SK-N-SH treated with all-trans-retinoic acid at 6 μM for 48 hours (cell line): ENCODE measurements at regions not wholly inside any gene's neighbourhood (a gene's known extent, or its start where the extent isn't known, plus 50 kb on each side); places are given as distances from the start of the nearest gene placed in this dataset.

ENCODE experiments used
- ARNTL ChIP-seq: fragments of 450-650 bp; formaldehyde crosslinking; IDR thresholded peaks from 2 replicates; pipeline ENCODE4 v1.5.0; 2020; ENCODE audit warnings: low read depth, mild to moderate bottlenecking, moderate library complexity, borderline replicate concordance
- GLIS3 ChIP-seq: fragments of 250-450 bp; sonication (Bioruptor Pico); IDR thresholded peaks from 2 replicates; pipeline ENCODE4 v1.5.0; 2020; ENCODE audit warnings: mild to moderate bottlenecking, moderate library complexity
- TCF4 ChIP-seq: fragments of 250-450 bp; sonication (Bioruptor Pico); IDR thresholded peaks from 2 replicates; pipeline ENCODE4 v1.8.0; 2021; ENCODE audit warnings: mild to moderate bottlenecking, moderate library complexity, borderline replicate concordance
- TOX ChIP-seq: fragments of 250-450 bp; sonication (Bioruptor Pico); IDR thresholded peaks from 2 replicates; pipeline ENCODE4 v1.8.0; 2021; ENCODE audit warnings: mild to moderate bottlenecking, moderate library complexity, borderline replicate concordance
- ZNF70 ChIP-seq: fragments of 450-650 bp; formaldehyde crosslinking; IDR thresholded peaks from 2 replicates; pipeline ENCODE4 v1.5.0; 2020; ENCODE audit warnings: mild to moderate bottlenecking, moderate library complexity
- TF ChIP-seq, protein P1 (sequence below): fragments of 250-450 bp; sonication (Bioruptor Pico); IDR thresholded peaks from 2 replicates; pipeline ENCODE4 v1.8.0; 2020; ENCODE audit warnings: mild to moderate bottlenecking, moderate library complexity, borderline replicate concordance
- TF ChIP-seq, protein P2 (sequence below): fragments of 250-450 bp; sonication (Bioruptor Pico); IDR thresholded peaks from 2 replicates; pipeline ENCODE4 v1.5.1; 2020; ENCODE audit warnings: low read depth, mild to moderate bottlenecking, moderate library complexity
- TF ChIP-seq, protein P3 (sequence below): fragments of 250-450 bp; sonication (Bioruptor Pico); IDR thresholded peaks from 2 replicates; pipeline ENCODE4 v1.8.0; 2021; ENCODE audit warnings: low read depth, mild to moderate bottlenecking, moderate library complexity, borderline replicate concordance

DNA sequence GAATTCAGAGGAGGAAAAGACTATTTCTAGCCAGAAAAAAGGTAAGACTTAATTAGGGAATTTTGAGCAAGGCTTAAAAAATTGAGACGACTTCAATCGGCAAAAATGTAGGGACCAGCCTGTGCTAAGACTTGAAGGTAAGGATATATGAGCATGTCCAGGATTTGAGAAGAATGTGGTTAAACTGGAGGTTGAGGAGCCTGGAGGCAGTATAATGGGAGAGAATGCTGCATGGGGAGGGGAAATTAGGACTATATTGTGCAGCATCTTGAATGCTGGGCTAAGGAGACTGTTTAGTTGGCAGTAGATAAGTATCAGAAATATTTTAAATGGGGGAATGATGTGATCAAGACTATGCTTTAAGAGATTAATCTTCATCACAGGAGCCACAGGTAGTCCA lies 53.1 kb upstream of the PCGF5 start:
- TF ChIP-seq TOX (CRISPR knock-in tag), result no peak
- TF ChIP-seq TCF4 (CRISPR knock-in tag), result no peak
- TF ChIP-seq, protein P1, sequence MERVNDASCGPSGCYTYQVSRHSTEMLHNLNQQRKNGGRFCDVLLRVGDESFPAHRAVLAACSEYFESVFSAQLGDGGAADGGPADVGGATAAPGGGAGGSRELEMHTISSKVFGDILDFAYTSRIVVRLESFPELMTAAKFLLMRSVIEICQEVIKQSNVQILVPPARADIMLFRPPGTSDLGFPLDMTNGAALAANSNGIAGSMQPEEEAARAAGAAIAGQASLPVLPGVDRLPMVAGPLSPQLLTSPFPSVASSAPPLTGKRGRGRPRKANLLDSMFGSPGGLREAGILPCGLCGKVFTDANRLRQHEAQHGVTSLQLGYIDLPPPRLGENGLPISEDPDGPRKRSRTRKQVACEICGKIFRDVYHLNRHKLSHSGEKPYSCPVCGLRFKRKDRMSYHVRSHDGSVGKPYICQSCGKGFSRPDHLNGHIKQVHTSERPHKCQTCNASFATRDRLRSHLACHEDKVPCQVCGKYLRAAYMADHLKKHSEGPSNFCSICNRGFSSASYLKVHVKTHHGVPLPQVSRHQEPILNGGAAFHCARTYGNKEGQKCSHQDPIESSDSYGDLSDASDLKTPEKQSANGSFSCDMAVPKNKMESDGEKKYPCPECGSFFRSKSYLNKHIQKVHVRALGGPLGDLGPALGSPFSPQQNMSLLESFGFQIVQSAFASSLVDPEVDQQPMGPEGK (CRISPR knock-in tag), result no peak
- TF ChIP-seq ARNTL (CRISPR knock-in tag), result no peak
- TF ChIP-seq GLIS3 (CRISPR knock-in tag), result no peak
- TF ChIP-seq, protein P2, sequence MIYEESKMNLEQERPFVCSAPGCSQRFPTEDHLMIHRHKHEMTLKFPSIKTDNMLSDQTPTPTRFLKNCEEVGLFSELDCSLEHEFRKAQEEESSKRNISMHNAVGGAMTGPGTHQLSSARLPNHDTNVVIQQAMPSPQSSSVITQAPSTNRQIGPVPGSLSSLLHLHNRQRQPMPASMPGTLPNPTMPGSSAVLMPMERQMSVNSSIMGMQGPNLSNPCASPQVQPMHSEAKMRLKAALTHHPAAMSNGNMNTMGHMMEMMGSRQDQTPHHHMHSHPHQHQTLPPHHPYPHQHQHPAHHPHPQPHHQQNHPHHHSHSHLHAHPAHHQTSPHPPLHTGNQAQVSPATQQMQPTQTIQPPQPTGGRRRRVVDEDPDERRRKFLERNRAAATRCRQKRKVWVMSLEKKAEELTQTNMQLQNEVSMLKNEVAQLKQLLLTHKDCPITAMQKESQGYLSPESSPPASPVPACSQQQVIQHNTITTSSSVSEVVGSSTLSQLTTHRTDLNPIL, result no peak
- TF ChIP-seq, protein P3, sequence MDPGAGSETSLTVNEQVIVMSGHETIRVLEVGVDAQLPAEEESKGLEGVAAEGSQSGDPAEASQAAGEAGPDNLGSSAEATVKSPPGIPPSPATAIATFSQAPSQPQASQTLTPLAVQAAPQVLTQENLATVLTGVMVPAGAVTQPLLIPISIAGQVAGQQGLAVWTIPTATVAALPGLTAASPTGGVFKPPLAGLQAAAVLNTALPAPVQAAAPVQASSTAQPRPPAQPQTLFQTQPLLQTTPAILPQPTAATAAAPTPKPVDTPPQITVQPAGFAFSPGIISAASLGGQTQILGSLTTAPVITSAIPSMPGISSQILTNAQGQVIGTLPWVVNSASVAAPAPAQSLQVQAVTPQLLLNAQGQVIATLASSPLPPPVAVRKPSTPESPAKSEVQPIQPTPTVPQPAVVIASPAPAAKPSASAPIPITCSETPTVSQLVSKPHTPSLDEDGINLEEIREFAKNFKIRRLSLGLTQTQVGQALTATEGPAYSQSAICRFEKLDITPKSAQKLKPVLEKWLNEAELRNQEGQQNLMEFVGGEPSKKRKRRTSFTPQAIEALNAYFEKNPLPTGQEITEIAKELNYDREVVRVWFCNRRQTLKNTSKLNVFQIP, result no peak
- no peak for TF ChIP-seq ZNF70 (CRISPR knock-in tag)
